ENCODE measurements at regions not wholly inside any gene's neighbourhood (a gene's known extent, or its start where the extent isn't known, plus 50 kb on each side); places are given as distances from the start of the nearest gene placed in this dataset.

- ChIA-PET CTCF (no interaction called here), POLR2A (ENCODE audit: low non-redundant PET) (no interaction called here)
- DNase-seq (ENCODE audit: low spot score), result no peak
- no peak for TF ChIP-seq CTCF (conservative IDR thresholded peaks at IDR 0.05; ENCODE audit: low read depth)
- H3K27ac ChIP-seq, result no peak overlapping the region
These were observed 202.2 kb downstream of the RNF152 start for GRCh38 chr18:61690418-61691138.

- DNase-seq (ENCODE audit: low spot score), result no peak
- CTCF ChIA-PET, result no interaction called here
- POLR2A ChIA-PET (ENCODE audit: low non-redundant PET), result no interaction called here
- no peak overlapping the region for H3K27ac ChIP-seq
- no peak for TF ChIP-seq CTCF (conservative IDR thresholded peaks at IDR 0.05; ENCODE audit: low read depth)
These were observed 205.5 kb downstream of the RNF152 start for GRCh38 chr18:61687317-61687716.

- CTCF ChIA-PET, result no interaction called here
- H3K27ac ChIP-seq, result no peak overlapping the region
- no peak for DNase-seq (ENCODE audit: low spot score)
- TF ChIP-seq CTCF (conservative IDR thresholded peaks at IDR 0.05; ENCODE audit: low read depth), result no peak
- POLR2A ChIA-PET (ENCODE audit: low non-redundant PET), result no interaction called here
These were observed 209.0 kb downstream of the RNF152 start for GRCh38 chr18:61683856-61684255.

- ChIA-PET CTCF (no interaction called here), POLR2A (ENCODE audit: low non-redundant PET) (no interaction called here)
- no peak for DNase-seq (ENCODE audit: low spot score)
- no peak for TF ChIP-seq CTCF (conservative IDR thresholded peaks at IDR 0.05; ENCODE audit: low read depth)
- H3K27ac ChIP-seq, result no peak overlapping the region
These were observed 211.7 kb downstream of the RNF152 start for GRCh38 chr18:61681065-61681464.

GRCh38 chr18:61679836-61680235 lies 213.0 kb downstream of the RNF152 start:
- CTCF ChIA-PET, result no interaction called here
- POLR2A ChIA-PET (ENCODE audit: low non-redundant PET), result no interaction called here
- DNase-seq (ENCODE audit: low spot score), result no peak
- H3K27ac ChIP-seq, result no peak overlapping the region
- no peak for TF ChIP-seq CTCF (conservative IDR thresholded peaks at IDR 0.05; ENCODE audit: low read depth)

GRCh38 chr18:61677435-61677970 lies 215.3 kb downstream of the RNF152 start:
- ChIA-PET CTCF (interaction anchor here (0.6 kb wide), 1 partner anchor 397 kb away, joined by 3 read pairs; no protein-coding TSS in a partner anchor), POLR2A (ENCODE audit: low non-redundant PET) (no interaction called here)
- no peak overlapping the region for H3K27ac ChIP-seq
- no peak for DNase-seq (ENCODE audit: low spot score)
- no peak for TF ChIP-seq CTCF (conservative IDR thresholded peaks at IDR 0.05; ENCODE audit: low read depth)

All from RWPE1 (cell line).